ENCODE measurements at regions not wholly inside any gene's neighbourhood (a gene's known extent, or its start where the extent isn't known, plus 50 kb on each side); places are given as distances from the start of the nearest gene placed in this dataset.

DNA sequence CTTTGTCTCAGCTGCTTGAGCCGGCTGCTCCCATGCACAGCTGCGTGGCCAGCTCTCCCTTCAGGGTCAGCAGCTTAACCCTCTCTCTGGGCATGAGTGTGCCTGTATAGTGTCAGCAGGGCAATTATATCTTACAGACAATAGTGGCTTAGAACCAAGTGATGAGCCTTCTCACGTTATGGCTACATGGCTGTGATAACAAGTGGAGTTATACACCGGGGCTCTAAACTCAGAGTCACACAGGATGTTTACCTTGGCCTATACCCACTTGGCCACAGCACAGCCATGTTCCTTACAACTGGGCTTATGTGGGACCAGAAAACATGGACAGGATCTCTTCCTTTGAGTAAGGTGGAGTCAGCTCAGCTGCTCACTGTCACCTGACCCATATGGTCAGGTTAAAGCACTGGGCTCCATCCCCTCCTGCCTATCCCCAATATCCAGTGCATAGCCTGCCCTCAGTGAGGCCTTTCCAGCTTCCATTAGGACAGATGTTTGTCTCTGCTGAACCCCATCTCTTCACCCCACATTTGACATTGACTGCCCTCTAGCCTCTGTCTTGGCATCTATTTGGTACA, 294.2 kb upstream of the NCKAP5 start:
- no peak overlapping the region for H3K27ac ChIP-seq (ENCODE audit: insufficient read length, low read depth, low read length)
- peaks cover 0 to 2% of the 10 kb centered on the region in 2 experiments; a peak in 1 of 5 replicates for H3K9me3 Mint-ChIP-seq
- no peak overlapping the region for H2AFZ ChIP-seq (ENCODE audit: low read length)
- H2BK20ac ChIP-seq (ENCODE audit: low read depth, low read length, poor library complexity, severe bottlenecking): no peak overlapping the region
- H4K8ac ChIP-seq (replicated peaks; ENCODE audit: insufficient read length, low read depth, low read length): no peak overlapping the region
- no peak for DNase-seq
- no peak overlapping the region for H2BK120ac ChIP-seq (ENCODE audit: low read depth, low read length, poor library complexity, severe bottlenecking)
- H3K27ac Mint-ChIP-seq: peak overlapping the region in 1 of 3 experiments; percentile 62; a peak in 1 of 7 replicates
- H3K23me2 ChIP-seq (ENCODE audit: insufficient read length, low read depth, low read length, poor library complexity, severe bottlenecking): no peaks in the 10 kb centered on the region
- H3K79me2 ChIP-seq (ENCODE audit: insufficient read depth, low read length): no peaks in the 10 kb centered on the region
- H3K36me3 Mint-ChIP-seq (ENCODE audit: insufficient read depth in 1 of 3, low read depth in 3 of 3): no peaks in the 10 kb centered on the region
- no CpG with 5 or more reads among the region's 4 CpGs for WGBS (ENCODE audit: extremely low coverage, insufficient read length, low lambda C conversion rate)
- no peak overlapping the region for H3K18ac ChIP-seq (ENCODE audit: insufficient read length, low read depth, low read length)
- TF ChIP-seq, protein P1, sequence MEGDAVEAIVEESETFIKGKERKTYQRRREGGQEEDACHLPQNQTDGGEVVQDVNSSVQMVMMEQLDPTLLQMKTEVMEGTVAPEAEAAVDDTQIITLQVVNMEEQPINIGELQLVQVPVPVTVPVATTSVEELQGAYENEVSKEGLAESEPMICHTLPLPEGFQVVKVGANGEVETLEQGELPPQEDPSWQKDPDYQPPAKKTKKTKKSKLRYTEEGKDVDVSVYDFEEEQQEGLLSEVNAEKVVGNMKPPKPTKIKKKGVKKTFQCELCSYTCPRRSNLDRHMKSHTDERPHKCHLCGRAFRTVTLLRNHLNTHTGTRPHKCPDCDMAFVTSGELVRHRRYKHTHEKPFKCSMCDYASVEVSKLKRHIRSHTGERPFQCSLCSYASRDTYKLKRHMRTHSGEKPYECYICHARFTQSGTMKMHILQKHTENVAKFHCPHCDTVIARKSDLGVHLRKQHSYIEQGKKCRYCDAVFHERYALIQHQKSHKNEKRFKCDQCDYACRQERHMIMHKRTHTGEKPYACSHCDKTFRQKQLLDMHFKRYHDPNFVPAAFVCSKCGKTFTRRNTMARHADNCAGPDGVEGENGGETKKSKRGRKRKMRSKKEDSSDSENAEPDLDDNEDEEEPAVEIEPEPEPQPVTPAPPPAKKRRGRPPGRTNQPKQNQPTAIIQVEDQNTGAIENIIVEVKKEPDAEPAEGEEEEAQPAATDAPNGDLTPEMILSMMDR (conservative IDR thresholded peaks at IDR 0.05): no peak
- no peak overlapping the region for H2AK5ac ChIP-seq (ENCODE audit: insufficient read length, low read length)
- H3K27me3 ChIP-seq (ENCODE audit: insufficient read depth, low read length): no peaks in the 10 kb centered on the region
- H3K79me1 ChIP-seq (ENCODE audit: insufficient read depth, low read depth, low read length, poor library complexity, severe bottlenecking): no peaks in the 10 kb centered on the region
- no peak overlapping the region for H2BK12ac ChIP-seq (ENCODE audit: insufficient read length, low read depth, low read length)
- no peak overlapping the region for H2BK15ac ChIP-seq (ENCODE audit: low read depth, low read length)
- no peak overlapping the region for H3K9ac ChIP-seq (ENCODE audit: extremely low read depth, insufficient read length, low read length)
- no peak overlapping the region for H3K56ac ChIP-seq (ENCODE audit: insufficient read length, low read depth, low read length)
- no peaks in the 10 kb centered on the region for H3K9me3 ChIP-seq (ENCODE audit: control insufficient read depth, low read depth, low read length)
- H3K14ac ChIP-seq (ENCODE audit: insufficient read depth, low read length): no peak overlapping the region
- peaks cover 6% of the 10 kb centered on the region for H3K27me3 Mint-ChIP-seq (ENCODE audit: low read depth)
- no peak overlapping the region for H3K4me3 Mint-ChIP-seq
- H4K20me1 ChIP-seq (ENCODE audit: control insufficient read depth, insufficient read depth, insufficient read length): no peaks in the 10 kb centered on the region
- no peak overlapping the region for H2BK5ac ChIP-seq (ENCODE audit: insufficient read length, low read length)
- H4K5ac ChIP-seq (ENCODE audit: insufficient read length, low read depth, low read length): no peak overlapping the region
- no peak overlapping the region for H3K23ac ChIP-seq (ENCODE audit: insufficient read length, low read depth, low read length)
- H3K4ac ChIP-seq (ENCODE audit: low read depth, low read length): no peak overlapping the region
- no peaks in the 10 kb centered on the region for H3K4me1 ChIP-seq (ENCODE audit: insufficient read depth, low read length)
- no peak overlapping the region for H3T11ph ChIP-seq (ENCODE audit: low read length)
- H3K4me2 ChIP-seq (ENCODE audit: insufficient read depth, insufficient read length, low read length): no peak overlapping the region
- no peak overlapping the region for H4K91ac ChIP-seq (ENCODE audit: insufficient read length, low read depth, low read length)
- H3K4me1 Mint-ChIP-seq: no peaks in the 10 kb centered on the region
